Panc1 (cell line): ENCODE measurements at regions not wholly inside any gene's neighbourhood (a gene's known extent, or its start where the extent isn't known, plus 50 kb on each side); places are given as distances from the start of the nearest gene placed in this dataset.

Experiments
- ATAC-seq: fragments of 200-7000 bp; cut with Tn5 transposase; 2 replicates; pipeline ENCODE4 v1.9.1; 2020; ENCODE audit warnings: mild to moderate bottlenecking, moderate library complexity
- BruUV-seq: library from RNA; stranded (reverse); fragments of 400-500 nt; replicated peaks from 2 replicates; lab custom pipeline; 2021; lab: Mats Ljungman, UMichigan
- CTCF ChIA-PET: fragments of 300-600 bp; sonication (Branson Sonifier 250); formaldehyde crosslinking; loops from one replicate; lab custom pipeline; 2022; ENCODE audit warnings: antibody characterized with exemption; lab: Charles Lee
- POLR2A ChIA-PET: fragments of 300-600 bp; sonication (Branson Sonifier 250); formaldehyde crosslinking; loops from one replicate; lab custom pipeline; 2022; ENCODE audit warnings: antibody characterized with exemption; lab: Charles Lee
- DNase-seq: peaks from one replicate; pipeline ENCODE4 v3.0.0-alpha.2; 2010; ENCODE audit warnings: low read depth, low spot score
- H3K27ac ChIP-seq: 2 replicates; pipeline ENCODE4 v1.5.1; 2011; ENCODE audit warnings: mild to moderate bottlenecking, low read length, inconsistent platforms
- H3K27me3 ChIP-seq: fragments of 200-500 bp; sonication (Bioruptor generic); 2 replicates; pipeline ENCODE4 v1.6.0; 2014; ENCODE audit warnings: low read length, inconsistent platforms; ENCODE audit not compliant: control insufficient read depth, insufficient read depth
- H3K36me3 ChIP-seq: fragments of 200-500 bp; sonication (Bioruptor generic); 2 replicates; pipeline ENCODE4 v1.5.1; 2014; ENCODE audit warnings: inconsistent platforms, mild to moderate bottlenecking, low read length, moderate library complexity; ENCODE audit not compliant: control insufficient read depth, insufficient read depth
- H3K4me1 ChIP-seq: 2 replicates; pipeline ENCODE4 v1.5.1; 2011; ENCODE audit warnings: inconsistent platforms, mild to moderate bottlenecking, low read length, moderate library complexity; ENCODE audit not compliant: control insufficient read depth, insufficient read depth
- H3K4me3 ChIP-seq, 2 experiments: 2 replicates each; pipeline ENCODE4 v1.5.1; 2011 to 2012; ENCODE audit warnings: low read depth in 2 of 2, low read length in 2 of 2, mild to moderate bottlenecking in 2 of 2, inconsistent platforms in 1 of 2, moderate library complexity in 1 of 2
- H3K9me3 ChIP-seq: fragments of 200-500 bp; sonication (Bioruptor generic); 2 replicates; pipeline ENCODE4 v1.5.1; 2014; ENCODE audit warnings: low read depth, mild to moderate bottlenecking, inconsistent platforms, low read length, moderate library complexity; ENCODE audit not compliant: control insufficient read depth, insufficient read depth
- CTCF ChIP-seq: fragments of 450-650 bp; IDR thresholded peaks from 2 replicates; pipeline ENCODE4 v1.5.1; 2017; ENCODE audit warnings: mild to moderate bottlenecking
- POLR2AphosphoS5 ChIP-seq: IDR thresholded peaks from 2 replicates; pipeline ENCODE4 v1.6.1; 2012; ENCODE audit warnings: mild to moderate bottlenecking, low read depth, low read length, moderate library complexity
- REST ChIP-seq, 2 experiments: IDR thresholded peaks; 2 replicates each; pipeline ENCODE4 v1.6.1; 2011 to 2012; ENCODE audit warnings: low read depth in 2 of 2, control low read depth in 1 of 2, low read length in 1 of 2, mild to moderate bottlenecking in 1 of 2, moderate library complexity in 1 of 2; ENCODE audit not compliant: insufficient read depth in 1 of 2
- SIN3A ChIP-seq: IDR thresholded peaks from 2 replicates; pipeline ENCODE4 v1.6.1; 2012; ENCODE audit warnings: low read depth, mild to moderate bottlenecking, low read length, moderate library complexity, borderline replicate concordance; ENCODE audit not compliant: insufficient read depth
- TCF7L2 ChIP-seq: IDR thresholded peaks from 2 replicates; pipeline ENCODE4 v1.6.1; 2011; ENCODE audit warnings: mild to moderate bottlenecking, low read depth, low read length, inconsistent platforms
- in situ Hi-C: cut with HindIII; loops from 2 replicates; pipeline ENCODE4 v1.10.0; 2016; ENCODE audit warnings: low sequenced_read_pairs, low pct_unique_long_range_greater_than_20kb
- intact Hi-C: fragments of 100-400 bp; cut with micrococcal nuclease; formaldehyde crosslinking; loops from one replicate; pipeline ENCODE4 v1.10.0; 2022; ENCODE audit not compliant: unreplicated experiment

- CTCF ChIA-PET, result no interaction called here
- Histone ChIP-seq H3K4me3 (no peak overlapping the region), H3K4me1 (no peaks in the 10 kb centered on the region), H3K9me3 (no peaks in the 10 kb centered on the region), H3K36me3 (no peaks in the 10 kb centered on the region), H3K27ac (no peak overlapping the region), H3K27me3 (no peaks in the 10 kb centered on the region)
- POLR2A ChIA-PET, result no interaction called here
- ATAC-seq (no peak), DNase-seq (no peak)
- BruUV-seq, result no TSS peak
- in situ Hi-C loops, result no loop called here
- TF ChIP-seq REST (IDR thresholded peaks at IDR 0.05; ENCODE audit: insufficient read depth in 1 of 2, low read depth in 2 of 2, low read length in 1 of 2) (no peak), TCF7L2 (no peak), POLR2AphosphoS5 (no peak), SIN3A (no peak), CTCF (no peak)
- intact Hi-C loops, result no loop called here
These were observed 331.3 kb upstream of the FRG2C start for GRCh38 chr3:75332794-75333193.

- no peak for TF ChIP-seq SIN3A
- no peak for TF ChIP-seq CTCF
- no peak for TF ChIP-seq REST (IDR thresholded peaks at IDR 0.05; ENCODE audit: insufficient read depth in 1 of 2, low read depth in 2 of 2, low read length in 1 of 2)
- TF ChIP-seq TCF7L2, result no peak
- no peak for TF ChIP-seq POLR2AphosphoS5
- BruUV-seq, result no TSS peak
- Histone ChIP-seq H3K4me1 (no peaks in the 10 kb centered on the region), H3K27me3 (no peaks in the 10 kb centered on the region), H3K36me3 (no peaks in the 10 kb centered on the region), H3K9me3 (no peaks in the 10 kb centered on the region), H3K27ac (no peak overlapping the region), H3K4me3 (no peak overlapping the region)
- DNase-seq, result no peak
- intact Hi-C loops (no loop called here), in situ Hi-C loops (no loop called here)
- POLR2A ChIA-PET, result no interaction called here
- CTCF ChIA-PET, result no interaction called here
- ATAC-seq, result no peak
These were observed 329.8 kb upstream of the FRG2C start for GRCh38 chr3:75334299-75334698.
